ENCODE measurements at regions not wholly inside any gene's neighbourhood (a gene's known extent, or its start where the extent isn't known, plus 50 kb on each side); places are given as distances from the start of the nearest gene placed in this dataset.

DNA sequence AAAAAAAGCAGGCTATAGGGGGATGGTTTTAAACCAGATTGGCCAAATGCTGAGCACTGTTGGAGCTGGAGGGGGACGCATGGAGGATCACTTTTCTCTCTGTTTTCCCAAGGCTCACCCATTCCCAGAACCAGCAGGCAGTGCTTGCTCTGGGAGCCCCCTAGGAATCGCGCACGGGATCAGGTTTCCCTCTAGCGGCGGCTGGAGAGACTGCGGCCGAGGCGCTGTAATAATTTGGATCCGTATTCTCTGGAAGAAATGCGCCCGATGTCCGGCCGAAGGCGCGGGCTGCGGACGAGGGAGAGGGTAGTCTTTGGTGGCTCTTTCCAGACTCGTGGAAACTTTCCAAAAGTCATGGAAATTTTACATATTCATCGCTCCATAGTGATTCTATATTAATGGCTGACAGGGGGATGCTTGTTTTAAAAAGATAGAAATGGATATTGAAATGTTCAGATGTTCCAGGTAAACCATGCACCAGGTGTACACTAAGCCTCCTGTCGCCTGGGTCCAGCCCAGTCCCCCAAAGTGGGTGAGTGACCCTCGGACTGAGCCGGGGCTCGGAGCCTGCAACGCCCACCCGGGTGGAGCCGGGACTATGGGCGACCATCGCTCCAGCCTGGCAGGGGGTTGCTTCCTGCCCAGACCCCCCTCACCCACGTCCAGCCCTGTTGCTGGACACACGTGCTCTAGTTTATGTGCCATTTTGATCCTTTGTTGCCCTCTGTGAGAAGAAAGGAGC is 78.7 kb upstream of the PHACTR3 start:
- Histone ChIP-seq H3K27ac (no peak overlapping the region), H3K4me3 (no peak overlapping the region)

DNA sequence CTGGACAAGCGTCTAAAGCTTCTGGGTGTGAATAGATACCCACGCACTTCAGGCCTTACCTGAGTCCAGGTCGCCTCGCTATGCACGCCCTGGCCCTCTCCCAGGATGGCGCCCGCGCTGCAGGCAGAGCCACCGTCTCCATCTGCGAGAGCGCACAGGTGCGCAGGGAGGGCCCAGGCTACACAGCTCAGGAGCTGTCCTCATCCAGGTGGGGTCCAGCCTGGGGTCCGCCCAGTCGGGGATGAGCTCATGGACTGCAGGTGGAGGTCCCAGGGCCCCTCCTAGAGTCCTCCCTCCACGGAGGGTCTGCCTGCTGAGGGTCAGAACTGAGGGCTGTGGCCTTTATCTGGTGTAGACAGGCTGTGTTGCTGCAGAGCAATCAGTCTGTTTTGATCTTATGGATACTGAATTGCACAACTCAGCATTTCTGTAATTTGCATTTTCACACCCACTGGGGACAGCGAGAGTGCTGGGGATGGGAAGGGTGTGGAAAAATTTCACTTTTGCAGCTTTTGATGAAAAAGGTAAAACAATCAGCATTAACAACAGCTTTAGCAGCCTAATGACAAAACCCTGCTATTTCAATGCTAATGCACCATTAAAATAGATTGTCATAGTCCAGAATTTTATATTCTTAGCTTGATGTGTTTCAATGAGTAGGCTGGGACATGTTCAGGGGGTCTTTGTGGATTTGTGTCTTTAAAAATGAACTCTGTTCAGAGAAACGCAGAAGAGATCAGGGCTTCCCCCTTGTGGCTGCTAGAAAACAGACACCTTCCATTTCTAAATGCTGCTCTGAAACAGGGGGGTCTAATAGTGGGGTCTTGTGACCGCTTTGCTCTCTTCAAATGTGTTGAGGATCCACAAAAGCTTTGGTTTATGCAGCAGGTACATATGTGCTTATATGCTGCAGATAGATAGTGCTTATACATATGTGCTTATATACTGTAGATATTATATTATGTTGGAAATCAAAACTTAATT is 77.8 kb upstream of the PHACTR3 start:
- no peak overlapping the region for H3K4me3 ChIP-seq
- no peak overlapping the region for H3K27ac ChIP-seq

DNA sequence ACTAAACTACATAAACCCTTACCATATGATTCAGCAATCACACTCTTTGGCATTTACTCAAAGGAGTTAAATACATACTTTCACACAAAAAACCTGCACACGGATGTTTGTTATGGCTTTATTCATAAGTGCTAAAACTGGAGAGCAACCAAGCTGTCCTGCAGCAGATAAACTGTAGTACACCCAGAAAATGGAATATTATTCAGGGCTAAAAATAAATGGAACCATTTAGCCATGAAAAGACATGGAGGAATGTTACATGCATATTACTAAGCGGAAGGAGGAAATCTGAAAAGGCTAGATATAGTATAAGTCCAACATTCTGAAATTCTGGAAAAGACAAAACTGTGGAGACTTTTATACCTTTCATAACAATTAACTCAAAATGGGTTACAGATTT is 73.6 kb upstream of the PHACTR3 start:
- no peak overlapping the region for H3K4me3 ChIP-seq

DNA sequence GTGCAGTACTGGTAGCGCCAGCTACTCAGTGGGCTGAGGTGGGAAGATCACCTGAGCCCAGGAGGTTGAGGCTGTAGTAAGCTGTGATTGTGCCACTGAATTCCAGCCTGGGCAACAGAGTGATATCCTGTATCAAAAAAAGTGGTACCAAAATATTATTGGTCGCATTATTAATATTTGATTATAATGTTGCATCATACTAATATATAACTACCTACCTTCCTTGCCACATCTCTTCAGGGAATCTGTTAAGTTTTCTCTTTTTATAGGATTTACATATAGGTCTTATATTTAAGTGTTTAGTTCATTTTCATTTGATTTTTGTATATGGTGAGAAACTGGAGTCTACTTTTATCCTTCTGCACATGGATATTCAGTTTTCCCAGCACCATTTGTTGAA is 66.3 kb upstream of the PHACTR3 start:
- H3K4me3 ChIP-seq = no peak overlapping the region
- no peak overlapping the region for H3K27ac ChIP-seq

More for the DNA sequence above, 73.6 kb upstream of the PHACTR3 start:
- H3K27ac ChIP-seq = no peak overlapping the region

DNA sequence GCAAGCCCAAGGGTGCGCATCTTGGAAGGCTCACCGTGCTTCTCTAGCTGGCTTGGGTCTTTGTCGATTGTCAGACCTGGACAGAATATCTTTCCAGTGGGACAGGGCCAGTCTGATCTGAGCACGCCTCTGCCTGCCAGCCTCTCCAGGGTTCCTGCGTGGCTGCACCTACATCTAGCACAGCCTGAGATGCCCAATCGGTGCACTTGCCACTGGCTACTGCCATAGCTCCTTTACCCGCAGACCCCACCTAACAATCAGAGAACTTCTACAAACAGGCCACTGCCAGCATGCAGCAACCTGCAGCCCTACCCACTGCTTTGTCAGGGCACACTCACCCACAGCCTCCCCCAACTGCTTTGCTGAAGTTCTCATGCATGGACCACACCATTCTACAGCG is 56.7 kb upstream of the PHACTR3 start:
- H3K27ac ChIP-seq = no peak overlapping the region
- no peak overlapping the region for H3K4me3 ChIP-seq

Data from skin epidermis (tissue), 12 donors.